H9 (cell line): ENCODE measurements at regions not wholly inside any gene's neighbourhood (a gene's known extent, or its start where the extent isn't known, plus 50 kb on each side); places are given as distances from the start of the nearest gene placed in this dataset.

Experiments used
- DNase-seq: peaks from one replicate; pipeline ENCODE4 v3.0.0-alpha.2; 2017
- H2AFZ ChIP-seq: one replicate; pipeline ENCODE4 v1.6.1; 2013; ENCODE audit warnings: mild to moderate bottlenecking, low read length, control low read depth, moderate library complexity
- H2AK5ac ChIP-seq: 2 replicates; pipeline ENCODE4 v1.6.1; 2013; ENCODE audit warnings: low read length, control low read depth, mixed read lengths; ENCODE audit not compliant: insufficient read length
- H2BK120ac ChIP-seq: one replicate; pipeline ENCODE4 v1.6.1; 2013; ENCODE audit warnings: low read depth, mild to moderate bottlenecking, low read length, control low read depth, inconsistent platforms; ENCODE audit not compliant: poor library complexity, severe bottlenecking
- H2BK12ac ChIP-seq: 2 replicates; pipeline ENCODE4 v1.6.1; 2013; ENCODE audit warnings: low read length, control low read depth, mixed read lengths, low read depth; ENCODE audit not compliant: insufficient read length
- H2BK15ac ChIP-seq: 2 replicates; pipeline ENCODE4 v1.6.1; 2013; ENCODE audit warnings: low read depth, low read length, control low read depth
- H2BK20ac ChIP-seq: one replicate; pipeline ENCODE4 v1.6.1; 2013; ENCODE audit warnings: low read depth, mild to moderate bottlenecking, low read length, control low read depth, inconsistent platforms; ENCODE audit not compliant: poor library complexity, severe bottlenecking
- H2BK5ac ChIP-seq: 2 replicates; pipeline ENCODE4 v1.6.1; 2013; ENCODE audit warnings: low read length, control low read depth, mixed read lengths; ENCODE audit not compliant: insufficient read length
- H3K14ac ChIP-seq: 2 replicates; pipeline ENCODE4 v1.6.1; 2013; ENCODE audit warnings: low read length, control low read depth; ENCODE audit not compliant: insufficient read depth
- H3K18ac ChIP-seq: 2 replicates; pipeline ENCODE4 v1.6.1; 2013; ENCODE audit warnings: low read depth, mild to moderate bottlenecking, mixed read lengths, low read length, control low read depth; ENCODE audit not compliant: insufficient read length
- H3K23ac ChIP-seq: 2 replicates; pipeline ENCODE4 v1.6.1; 2013; ENCODE audit warnings: low read length, control low read depth, mixed read lengths, low read depth; ENCODE audit not compliant: insufficient read length
- H3K23me2 ChIP-seq: 2 replicates; pipeline ENCODE4 v1.6.1; 2013; ENCODE audit warnings: low read depth, mild to moderate bottlenecking, mixed read lengths, low read length, control low read depth; ENCODE audit not compliant: insufficient read length, poor library complexity, severe bottlenecking
- H3K27ac ChIP-seq: 2 replicates; pipeline ENCODE4 v1.5.1; 2013; ENCODE audit warnings: low read length, control low read depth, mixed read lengths, low read depth; ENCODE audit not compliant: insufficient read length
- H3K27me3 ChIP-seq: 2 replicates; pipeline ENCODE4 v1.6.1; 2013; ENCODE audit warnings: low read length, control low read depth, inconsistent platforms; ENCODE audit not compliant: insufficient read depth
- H3K4ac ChIP-seq: 2 replicates; pipeline ENCODE4 v1.6.1; 2013; ENCODE audit warnings: low read depth, mild to moderate bottlenecking, control low read depth, inconsistent platforms, low read length, moderate library complexity
- H3K4me1 ChIP-seq: 2 replicates; pipeline ENCODE4 v1.6.1; 2013; ENCODE audit warnings: low read length, control low read depth, inconsistent platforms; ENCODE audit not compliant: insufficient read depth
- H3K4me2 ChIP-seq: 2 replicates; pipeline ENCODE4 v1.6.1; 2013; ENCODE audit warnings: low read length, control low read depth, mixed read lengths; ENCODE audit not compliant: insufficient read length, insufficient read depth
- H3K56ac ChIP-seq: 2 replicates; pipeline ENCODE4 v1.6.1; 2013; ENCODE audit warnings: low read depth, mild to moderate bottlenecking, mixed read lengths, low read length, control low read depth; ENCODE audit not compliant: insufficient read length
- H3K79me1 ChIP-seq: 2 replicates; pipeline ENCODE4 v1.6.1; 2013; ENCODE audit warnings: low read depth, mild to moderate bottlenecking, moderate library complexity, low read length, control low read depth, inconsistent platforms; ENCODE audit not compliant: insufficient read depth, poor library complexity, severe bottlenecking
- H3K79me2 ChIP-seq: 2 replicates; pipeline ENCODE4 v1.6.1; 2013; ENCODE audit warnings: low read length, control low read depth, inconsistent platforms; ENCODE audit not compliant: insufficient read depth
- H3K9ac ChIP-seq: 2 replicates; pipeline ENCODE4 v1.6.1; 2013; ENCODE audit warnings: low read length, control low read depth, mixed read lengths; ENCODE audit not compliant: insufficient read length; ENCODE audit errors: extremely low read depth
- H3K9me3 ChIP-seq: one replicate; pipeline ENCODE4 v1.6.1; 2013; ENCODE audit warnings: low read depth, low read length, inconsistent platforms; ENCODE audit not compliant: control insufficient read depth
- H3T11ph ChIP-seq: one replicate; pipeline ENCODE4 v1.6.1; 2013; ENCODE audit warnings: mild to moderate bottlenecking, low read length, control low read depth, inconsistent platforms
- H4K20me1 ChIP-seq: one replicate; pipeline ENCODE4 v1.6.1; 2013; ENCODE audit not compliant: control insufficient read depth, insufficient read length, insufficient read depth
- H4K5ac ChIP-seq: 2 replicates; pipeline ENCODE4 v1.6.1; 2013; ENCODE audit warnings: low read depth, mild to moderate bottlenecking, mixed read lengths, low read length, control low read depth; ENCODE audit not compliant: insufficient read length
- H4K8ac ChIP-seq: replicated peaks from 2 replicates; pipeline ENCODE4 v1.6.1; 2013; ENCODE audit warnings: low read length, control low read depth, mixed read lengths, low read depth; ENCODE audit not compliant: insufficient read length
- H4K91ac ChIP-seq: 2 replicates; pipeline ENCODE4 v1.6.1; 2013; ENCODE audit warnings: low read depth, mild to moderate bottlenecking, moderate library complexity, mixed read lengths, low read length, control low read depth; ENCODE audit not compliant: insufficient read length
- H3K27ac Mint-ChIP-seq, 3 experiments: 2 replicates in 2 of 3; 3 replicates in 1 of 3; pipeline ENCODE4 v1.8.0; 2020 to 2021; ENCODE audit warnings: mixed read lengths in 3 of 3, mild to moderate bottlenecking in 1 of 3, moderate library complexity in 1 of 3
- H3K27me3 Mint-ChIP-seq: 2 replicates; pipeline ENCODE4 v1.8.0; 2021; ENCODE audit warnings: low read depth, mild to moderate bottlenecking, moderate library complexity, mixed read lengths
- H3K36me3 Mint-ChIP-seq, 3 experiments: 2 replicates in 2 of 3; 3 replicates in 1 of 3; pipeline ENCODE4 v1.8.0; 2020 to 2021; ENCODE audit warnings: low read depth in 3 of 3, mixed read lengths in 3 of 3; ENCODE audit not compliant: insufficient read depth in 1 of 3
- H3K4me1 Mint-ChIP-seq, 2 experiments: 2 replicates each; pipeline ENCODE4 v1.8.0; 2020; ENCODE audit warnings: mixed read lengths in 2 of 2
- H3K4me3 Mint-ChIP-seq, 2 experiments: 2 replicates in 1 of 2; 3 replicates in 1 of 2; pipeline ENCODE4 v1.8.0; 2020 to 2021; ENCODE audit warnings: mild to moderate bottlenecking in 2 of 2, mixed read lengths in 2 of 2, moderate library complexity in 1 of 2
- H3K9me3 Mint-ChIP-seq, 2 experiments: 2 replicates in 1 of 2; 3 replicates in 1 of 2; pipeline ENCODE4 v1.8.0; 2020; ENCODE audit warnings: mild to moderate bottlenecking in 2 of 2, mixed read lengths in 2 of 2, moderate library complexity in 1 of 2
- WGBS: extraction: QIAGEN DNeasy Blood & Tissue Kit; methylation state at CpG from one replicate; pipeline ENCODE4 v1.1.7; 2013; ENCODE audit warnings: missing lambda C conversion rate, low lambda C conversion rate, mixed read lengths; ENCODE audit not compliant: insufficient read length; ENCODE audit errors: extremely low coverage; 5-methylcytosine and 5-hydroxymethylcytosine counted together
- TF ChIP-seq, protein P1 (sequence below): fragments of 200-600 bp; sonication (generic); conservative IDR thresholded peaks from 3 replicates; pipeline ENCODE4 v1.8.0; 2021; ENCODE audit warnings: antibody characterized with exemption, mild to moderate bottlenecking

DNA sequence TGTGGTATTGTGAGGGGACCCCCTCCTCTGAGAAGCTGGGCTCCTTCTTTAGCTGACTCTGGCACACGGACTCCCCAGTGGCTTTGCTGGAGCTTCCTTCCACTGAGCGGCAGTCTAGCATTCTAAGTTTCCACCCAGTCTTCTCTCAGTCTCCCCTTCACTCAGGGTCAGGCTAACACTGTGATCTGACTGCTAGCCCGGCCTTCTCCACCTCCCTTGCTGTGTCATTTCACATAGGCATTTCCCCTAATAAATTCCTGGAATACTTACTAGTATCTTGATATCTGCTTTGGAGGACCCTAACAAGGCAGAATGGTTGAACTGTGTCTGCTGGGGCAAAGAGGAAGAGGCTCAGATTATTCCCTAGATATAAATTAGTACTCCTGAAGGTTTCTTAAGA, 106.2 kb upstream of the THBS1 start:
- H2BK5ac ChIP-seq: no peak overlapping the region
- H3K23ac ChIP-seq: no peak overlapping the region
- H4K91ac ChIP-seq: no peak overlapping the region
- no peaks in the 10 kb centered on the region for H3K23me2 ChIP-seq
- H3K4me1 ChIP-seq: no peaks in the 10 kb centered on the region
- H3K27ac Mint-ChIP-seq: peak overlapping the region in 1 of 3 experiments; percentile 31; a peak in 1 of 7 replicates
- WGBS: no CpG with 5 or more reads among the region's 3 CpGs
- H2BK20ac ChIP-seq: no peak overlapping the region
- H2BK12ac ChIP-seq: no peak overlapping the region
- no peaks in the 10 kb centered on the region for H3K9me3 ChIP-seq
- H3K4me3 Mint-ChIP-seq: no peak overlapping the region
- H3K27me3 ChIP-seq: no peaks in the 10 kb centered on the region
- H4K8ac ChIP-seq: no peak overlapping the region
- no peak for DNase-seq
- H3K4me1 Mint-ChIP-seq: peaks cover 0 to 3% of the 10 kb centered on the region in 2 experiments; a peak in 1 of 4 replicates
- no peak overlapping the region for H2AK5ac ChIP-seq
- H3K4ac ChIP-seq: no peak overlapping the region
- no peak overlapping the region for H3K56ac ChIP-seq
- H4K5ac ChIP-seq: no peak overlapping the region
- H3K27me3 Mint-ChIP-seq: no peaks in the 10 kb centered on the region
- no peak overlapping the region for H3K27ac ChIP-seq
- no peak overlapping the region for H2BK15ac ChIP-seq
- no peak overlapping the region for H3K9ac ChIP-seq
- H3K14ac ChIP-seq: no peak overlapping the region; the same call in 1 of the 2 replicates
- H3K4me2 ChIP-seq: no peak overlapping the region
- no peaks in the 10 kb centered on the region for H4K20me1 ChIP-seq
- TF ChIP-seq, protein P1, sequence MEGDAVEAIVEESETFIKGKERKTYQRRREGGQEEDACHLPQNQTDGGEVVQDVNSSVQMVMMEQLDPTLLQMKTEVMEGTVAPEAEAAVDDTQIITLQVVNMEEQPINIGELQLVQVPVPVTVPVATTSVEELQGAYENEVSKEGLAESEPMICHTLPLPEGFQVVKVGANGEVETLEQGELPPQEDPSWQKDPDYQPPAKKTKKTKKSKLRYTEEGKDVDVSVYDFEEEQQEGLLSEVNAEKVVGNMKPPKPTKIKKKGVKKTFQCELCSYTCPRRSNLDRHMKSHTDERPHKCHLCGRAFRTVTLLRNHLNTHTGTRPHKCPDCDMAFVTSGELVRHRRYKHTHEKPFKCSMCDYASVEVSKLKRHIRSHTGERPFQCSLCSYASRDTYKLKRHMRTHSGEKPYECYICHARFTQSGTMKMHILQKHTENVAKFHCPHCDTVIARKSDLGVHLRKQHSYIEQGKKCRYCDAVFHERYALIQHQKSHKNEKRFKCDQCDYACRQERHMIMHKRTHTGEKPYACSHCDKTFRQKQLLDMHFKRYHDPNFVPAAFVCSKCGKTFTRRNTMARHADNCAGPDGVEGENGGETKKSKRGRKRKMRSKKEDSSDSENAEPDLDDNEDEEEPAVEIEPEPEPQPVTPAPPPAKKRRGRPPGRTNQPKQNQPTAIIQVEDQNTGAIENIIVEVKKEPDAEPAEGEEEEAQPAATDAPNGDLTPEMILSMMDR: no peak
- H3K79me1 ChIP-seq: no peaks in the 10 kb centered on the region
- peaks cover 3 to 4% of the 10 kb centered on the region in 2 experiments; a peak in 3 of 5 replicates for H3K9me3 Mint-ChIP-seq
- no peak overlapping the region for H3K18ac ChIP-seq
- peaks cover 0 to 5% (median 2%) of the 10 kb centered on the region in 3 experiments; a peak in 2 of 7 replicates for H3K36me3 Mint-ChIP-seq
- H3T11ph ChIP-seq: no peak overlapping the region
- H3K79me2 ChIP-seq: no peaks in the 10 kb centered on the region
- H2AFZ ChIP-seq: no peak overlapping the region
- H2BK120ac ChIP-seq: no peak overlapping the region
